Pancreas (tissue), 10 donors: ENCODE measurements at regions not wholly inside any gene's neighbourhood (a gene's known extent, or its start where the extent isn't known, plus 50 kb on each side); places are given as distances from the start of the nearest gene placed in this dataset.

Source experiments
- ATAC-seq, 4 donors: fragments of 200-7000 bp; cut with Tn5 transposase; one replicate each; pipeline versions ENCODE4 v1.8.0 to v1.9.1; 2020; ENCODE audit warnings: mild to moderate bottlenecking in 4 of 4, moderate library complexity in 4 of 4
- DNase-seq, 6 donors: peaks; one replicate each; pipeline ENCODE4 v3.0.0-alpha.2; 2020
- FAIRE-seq: peaks from 2 replicates; lab custom pipeline; 2012; peaks lifted over from hg19 to GRCh38; lab: Jason Lieb, UNC
- H3K27ac ChIP-seq, 4 donors: fragments of 200-600 bp; sonication (generic); 1 replicate in 3 of 4; 2 replicates in 1 of 4; pipeline versions ENCODE4 v1.5.0 to v1.8.0; 2020
- H3K27me3 ChIP-seq, 4 donors: fragments of 200-600 bp; one replicate each; pipeline ENCODE4 v1.8.0; 2021
- H3K36me3 ChIP-seq, 3 donors: fragments of 200-600 bp; sonication (generic) in 1 of 3; one replicate each; pipeline versions ENCODE4 v1.5.0 to v1.8.0; 2020 to 2021
- H3K4me1 ChIP-seq, 3 donors: fragments of 200-600 bp; one replicate each; pipeline ENCODE4 v1.8.0; 2021
- H3K4me3 ChIP-seq, 4 donors: fragments of 200-600 bp; sonication (generic) in 2 of 4; one replicate each; pipeline versions ENCODE4 v1.5.0 to v1.8.0; 2020 to 2021
- H3K9me3 ChIP-seq, 4 donors: fragments of 200-600 bp; one replicate each; pipeline ENCODE4 v1.8.0; 2021
- CTCF ChIP-seq, 4 donors: fragments of 200-600 bp; sonication (generic) in 3 of 4; IDR thresholded peaks; one replicate each; pipeline versions ENCODE4 v1.5.0 to v1.8.0; 2021; ENCODE audit warnings: antibody characterized with exemption in 4 of 4
- WGBS, 2 donors: extraction: QIAGEN DNeasy Blood & Tissue Kit; methylation state at CpG; one replicate each; pipeline ENCODE4 v1.1.7; 2013; 5-methylcytosine and 5-hydroxymethylcytosine counted together
- intact Hi-C, 3 donors: fragments of 100-400 bp; cut with DNase I; formaldehyde crosslinking; loops; one replicate each; pipeline versions ENCODE4 v1.11.1 to v1.14.2; 2022
- donor health status: healthy with polysubstance abuse.
- donor health status: DM: no; HTN: no; CAD: no; lungs with moderate emphysema.
- donor health status: DM: no; HTN: no; CAD: no.
- donor health status: control.
- donor health status: control.
- donor health status: Bipolar disorder and iron deficiency.
- donor health status: DM: yes; HTN: yes; CAD: no.
- donor health status: DM: no; HTN: no; CAD: no.
- donor health status: DM: no; HTN: no; CAD: no.
- donor health status: DM: yes; HTN: yes; CAD: no.

GRCh38 chr1:39085174-39085573 lies 59.0 kb downstream of the NDUFS5 start:
- intact Hi-C loops, result no loop called here
- FAIRE-seq (no peak), DNase-seq (peak in 1 of 6 donors; percentile 4), ATAC-seq (no peak)
- peaks cover 0 to 3% (median 0%) of the 10 kb centered on the region in 3 donors for H3K4me1 ChIP-seq
- H3K4me3 ChIP-seq, result no peak overlapping the region
- H3K27ac ChIP-seq, result no peak overlapping the region
- no peak for TF ChIP-seq CTCF (IDR thresholded peaks at IDR 0.05)
- peaks cover 0 to 4% (median 0%) of the 10 kb centered on the region in 4 donors for H3K27me3 ChIP-seq
- H3K36me3 ChIP-seq, result no peaks in the 10 kb centered on the region
- 69 to 71% methylated on average over 4 of the region's 4 CpGs for WGBS, 2 donors
- H3K9me3 ChIP-seq, result no peaks in the 10 kb centered on the region

GRCh38 chr1:39086386-39086785 lies 60.2 kb downstream of the NDUFS5 start:
- intact Hi-C loops, result no loop called here
- Histone ChIP-seq H3K9me3 (no peaks in the 10 kb centered on the region), H3K27ac (no peak overlapping the region), H3K27me3 (peaks cover 0 to 4% (median 0%) of the 10 kb centered on the region in 4 donors), H3K4me1 (peaks cover 0 to 3% (median 0%) of the 10 kb centered on the region in 3 donors), H3K36me3 (no peaks in the 10 kb centered on the region), H3K4me3 (no peak overlapping the region)
- WGBS, 2 donors, result 37 to 45% methylated on average over 3 of the region's 3 CpGs
- ATAC-seq, result no peak
- DNase-seq, result no peak
- no peak for FAIRE-seq
- no peak for TF ChIP-seq CTCF (IDR thresholded peaks at IDR 0.05)

- Histone ChIP-seq H3K27ac (peak overlapping the region in 1 of 4 donors; percentile 1), H3K9me3 (no peaks in the 10 kb centered on the region), H3K27me3 (peaks cover 0 to 4% (median 0%) of the 10 kb centered on the region in 4 donors), H3K4me3 (no peak overlapping the region), H3K36me3 (no peaks in the 10 kb centered on the region), H3K4me1 (peaks cover 0 to 1% (median 0%) of the 10 kb centered on the region in 3 donors)
- 76% methylated on average over 7 of the region's 7 CpGs for WGBS, 2 donors
- TF ChIP-seq CTCF (IDR thresholded peaks at IDR 0.05), result no peak
- no peak for FAIRE-seq
- intact Hi-C loops, result no loop called here
- DNase-seq, result peak in 1 of 6 donors; percentile 21
- ATAC-seq, result peak in 3 of 4 donors; percentile 32 to 62 (median 39)
Measured at GRCh38 chr1:39086865-39087409, 60.8 kb downstream of the NDUFS5 start.

- intact Hi-C loops, result no loop called here
- Histone ChIP-seq H3K4me1 (no peaks in the 10 kb centered on the region), H3K27me3 (peaks cover 0 to 4% (median 0%) of the 10 kb centered on the region in 4 donors), H3K4me3 (no peak overlapping the region), H3K36me3 (no peaks in the 10 kb centered on the region), H3K27ac (peak overlapping the region in 1 of 4 donors; percentile 1), H3K9me3 (no peaks in the 10 kb centered on the region)
- no peak for ATAC-seq
- TF ChIP-seq CTCF (IDR thresholded peaks at IDR 0.05), result no peak
- 68 to 76% methylated on average over 3 of the region's 3 CpGs for WGBS, 2 donors
- no peak for FAIRE-seq
- no peak for DNase-seq
Measured at GRCh38 chr1:39087435-39087834, 61.3 kb downstream of the NDUFS5 start.

- 72 to 87% methylated on average over 3 of the region's 3 CpGs for WGBS, 2 donors
Measured at GRCh38 chr1:39088658-39089057, 62.5 kb downstream of the NDUFS5 start.

More at GRCh38 chr1:39088658-39089057, 62.5 kb downstream of the NDUFS5 start:
- H3K36me3 ChIP-seq, result no peaks in the 10 kb centered on the region
- no peak for TF ChIP-seq CTCF (IDR thresholded peaks at IDR 0.05)
- ATAC-seq, result no peak
- FAIRE-seq, result no peak
- H3K27me3 ChIP-seq, result peaks cover 0 to 4% (median 0%) of the 10 kb centered on the region in 4 donors
- H3K4me3 ChIP-seq, result no peak overlapping the region
- DNase-seq, result peak in 1 of 6 donors; percentile 6
- H3K4me1 ChIP-seq, result no peaks in the 10 kb centered on the region
- H3K9me3 ChIP-seq, result no peaks in the 10 kb centered on the region
- intact Hi-C loops, result no loop called here
- no peak overlapping the region for H3K27ac ChIP-seq
